SK-MEL-5 (cell line): ENCODE measurements at regions not wholly inside any gene's neighbourhood (a gene's known extent, or its start where the extent isn't known, plus 50 kb on each side); places are given as distances from the start of the nearest gene placed in this dataset.

ENCODE experiments used
- DNase-seq: peaks from one replicate; pipeline ENCODE4 v3.0.0-alpha.2; 2016; ENCODE audit warnings: low read depth, low spot score
- in situ Hi-C: cut with HindIII; loops from 2 replicates; pipeline ENCODE4 v1.10.0; 2016; ENCODE audit warnings: low sequenced_read_pairs, high pct_unique_total_duplicates, low pct_unique_long_range_greater_than_20kb

DNA sequence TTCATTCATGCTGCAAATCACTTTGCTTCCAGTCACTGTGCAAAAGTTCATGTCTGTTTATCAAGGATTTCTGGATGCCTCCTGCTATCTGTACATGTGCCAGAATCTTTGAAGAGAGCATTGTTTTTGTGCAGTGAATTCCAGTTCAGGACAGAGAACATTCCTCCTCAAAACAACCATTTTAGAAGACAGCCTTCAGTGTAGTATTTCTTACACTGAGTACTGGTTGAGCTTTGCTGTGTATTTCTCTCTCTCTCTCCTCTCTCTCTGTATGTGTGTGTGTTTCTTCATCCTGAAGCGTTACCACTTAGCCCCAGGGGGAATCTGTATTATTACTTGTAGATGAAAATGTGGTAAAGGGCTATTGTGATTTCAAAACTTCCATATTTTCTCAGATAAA lies 123.8 kb upstream of the CHL1 start:
- DNase-seq, result peak; percentile 20
- in situ Hi-C loops, result no loop called here

DNA sequence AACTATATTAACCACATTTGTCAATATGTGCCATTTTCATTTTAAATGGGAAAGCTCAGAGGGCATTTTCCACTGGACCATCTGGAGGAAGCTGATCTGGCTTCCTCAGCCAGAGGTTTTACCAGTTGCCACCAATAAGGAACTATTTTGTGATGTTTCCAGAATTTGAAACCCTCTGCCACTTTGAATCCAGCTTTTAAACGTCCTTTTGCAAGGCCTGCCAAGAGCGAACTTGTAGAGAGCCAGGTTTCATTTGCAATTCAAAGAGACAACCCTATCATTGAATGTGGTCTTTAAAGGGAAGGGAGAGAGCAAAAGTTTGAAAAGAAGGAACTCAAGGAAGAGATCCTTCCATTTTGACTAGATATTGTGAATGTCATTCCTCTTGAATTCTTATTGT lies 123.3 kb upstream of the CHL1 start:
- no peak for DNase-seq
- in situ Hi-C loops, result no loop called here

DNA sequence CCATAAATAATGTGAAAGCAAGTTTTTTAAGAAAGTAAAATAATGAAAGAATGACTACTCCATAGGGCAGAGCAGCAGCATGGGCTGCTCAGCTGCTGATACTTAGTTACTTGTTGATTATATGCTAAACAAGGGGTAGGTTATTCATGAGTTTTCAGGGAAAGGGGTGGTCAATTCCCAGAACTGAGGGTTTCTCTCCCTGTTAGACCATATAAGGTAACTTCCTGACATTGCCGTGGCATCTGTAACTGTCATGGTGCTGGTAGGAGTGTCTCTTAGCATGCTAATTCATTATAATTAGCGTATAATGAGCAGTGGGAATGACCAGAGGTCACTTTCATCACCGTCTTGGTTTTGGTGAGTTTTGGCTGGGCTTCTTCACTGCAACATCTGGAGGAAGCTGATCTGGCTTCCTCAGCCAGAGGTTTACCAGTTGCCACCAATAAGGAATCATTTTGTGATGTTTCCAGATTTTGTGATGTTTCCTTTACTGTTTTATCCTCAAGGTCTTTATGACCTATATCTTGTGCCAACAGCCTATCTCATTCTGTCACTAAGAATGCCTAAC lies 121.8 kb upstream of the CHL1 start:
- in situ Hi-C loops, result no loop called here
- no peak for DNase-seq

DNA sequence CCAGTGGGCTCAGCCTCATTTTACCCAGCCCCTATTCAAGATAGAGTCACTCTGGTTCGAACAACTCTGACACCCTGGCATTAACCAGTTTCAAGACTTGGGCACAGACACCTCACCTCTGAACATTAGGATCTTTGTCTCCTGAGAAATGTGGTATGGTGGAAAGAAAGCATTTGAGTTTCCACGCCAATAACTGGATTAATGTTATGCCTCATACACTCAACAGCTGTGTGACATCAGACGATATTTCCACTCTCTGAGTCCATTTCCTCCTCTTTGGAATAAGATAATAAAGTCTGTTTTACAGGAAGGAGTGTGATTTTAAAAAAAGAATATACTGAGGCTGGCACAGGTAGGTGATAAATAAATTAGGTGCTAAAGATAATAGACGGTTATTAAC lies 121.3 kb upstream of the CHL1 start:
- in situ Hi-C loops, result no loop called here
- DNase-seq, result no peak

DNA sequence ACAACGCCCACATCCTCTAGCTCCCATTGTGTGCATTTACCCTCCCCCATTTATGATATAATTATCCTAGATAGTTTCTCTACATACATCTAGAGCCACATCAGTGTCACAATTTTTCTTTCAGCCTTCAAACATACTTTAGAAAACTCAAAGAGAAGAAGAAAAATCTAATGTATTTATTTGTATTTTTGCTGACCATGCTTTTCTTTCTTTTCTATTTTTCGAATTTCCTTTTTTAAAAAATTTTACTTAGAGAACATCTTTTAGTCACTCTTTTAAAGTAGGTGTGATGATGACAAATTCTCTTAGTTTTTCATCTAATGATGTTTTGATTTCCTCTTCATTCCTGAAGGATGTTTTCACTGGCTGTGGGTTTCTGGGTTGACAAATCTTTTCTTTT lies 117.0 kb upstream of the CHL1 start:
- DNase-seq, result no peak
- in situ Hi-C loops, result no loop called here

DNA sequence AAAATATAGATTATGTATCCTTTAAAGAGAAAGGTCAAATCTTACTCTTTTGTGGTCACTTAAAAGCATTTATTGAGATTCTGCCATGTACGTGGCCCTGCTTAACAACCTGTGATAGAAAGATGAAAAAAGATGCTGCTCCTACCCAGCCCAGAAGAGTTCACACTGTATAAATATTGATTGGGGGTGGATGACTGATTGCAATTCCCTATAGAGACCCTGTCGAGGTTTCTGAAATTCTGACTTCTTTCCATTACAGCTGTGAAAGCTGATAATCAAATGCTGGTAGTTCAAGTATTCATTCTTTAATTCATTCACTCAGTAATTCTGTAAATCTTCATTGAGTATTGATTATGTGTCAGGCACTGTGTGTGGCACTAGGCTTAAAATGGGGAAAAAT lies 114.1 kb upstream of the CHL1 start:
- in situ Hi-C loops, result no loop called here
- no peak for DNase-seq

DNA sequence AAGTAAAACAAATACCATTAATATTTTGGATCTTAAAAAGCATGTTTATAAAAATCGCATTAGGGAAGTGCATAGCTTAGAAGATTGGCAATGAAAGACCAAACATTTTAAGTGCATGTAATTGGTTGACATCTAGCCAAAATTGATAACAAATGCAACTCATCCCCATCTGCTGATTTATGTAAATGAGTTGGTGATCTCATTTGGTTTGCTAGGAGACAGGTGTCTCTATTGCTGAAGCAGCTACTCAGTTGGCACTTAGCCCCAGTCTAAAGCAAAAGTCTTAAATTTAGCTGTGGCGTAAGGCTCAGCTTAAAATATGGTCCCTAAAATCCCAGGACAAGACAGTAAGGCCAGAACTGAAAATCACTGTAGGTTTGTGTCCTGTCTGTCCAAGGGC lies 113.5 kb upstream of the CHL1 start:
- in situ Hi-C loops, result no loop called here

DNA sequence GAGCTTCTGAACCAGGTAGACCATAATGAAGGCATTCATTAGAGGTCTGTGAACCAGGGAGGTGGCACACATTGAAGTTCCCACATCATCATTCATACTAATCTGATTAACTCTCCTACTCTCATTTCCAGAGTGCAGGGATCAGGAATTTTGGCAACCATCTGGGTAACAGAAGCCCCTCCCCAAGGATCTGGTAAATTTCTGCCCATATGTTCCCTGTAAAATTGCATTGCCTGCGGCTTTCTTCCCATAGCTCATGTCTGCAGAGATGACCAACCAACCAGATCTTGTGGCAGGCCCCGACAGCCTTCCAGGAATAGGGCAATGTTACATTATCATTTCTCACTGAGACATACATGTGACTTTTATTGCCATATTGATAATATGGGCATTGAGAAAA lies 111.4 kb upstream of the CHL1 start:
- no peak for DNase-seq
- in situ Hi-C loops, result no loop called here

More for the DNA sequence above, 113.5 kb upstream of the CHL1 start:
- no peak for DNase-seq

DNA sequence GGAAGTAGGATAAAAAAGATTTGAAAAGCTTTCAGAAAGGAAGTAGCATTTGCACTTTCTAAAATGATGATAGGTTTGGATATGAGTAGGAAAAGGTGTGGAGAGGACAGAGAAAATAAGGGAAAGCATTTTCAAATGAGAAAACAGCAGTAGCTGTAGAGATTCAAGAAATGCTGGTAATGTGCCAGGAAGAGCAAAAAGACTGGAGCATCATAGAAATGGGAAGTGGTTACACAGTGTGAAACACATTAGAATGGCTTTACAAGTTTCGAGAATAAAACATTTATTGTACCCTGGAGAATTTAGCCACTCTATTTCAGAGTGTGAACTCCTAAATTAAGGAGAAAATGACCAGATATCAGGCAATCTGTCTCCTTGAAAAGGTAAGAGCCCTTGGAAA lies 108.3 kb upstream of the CHL1 start:
- no peak for DNase-seq
- in situ Hi-C loops, result no loop called here

DNA sequence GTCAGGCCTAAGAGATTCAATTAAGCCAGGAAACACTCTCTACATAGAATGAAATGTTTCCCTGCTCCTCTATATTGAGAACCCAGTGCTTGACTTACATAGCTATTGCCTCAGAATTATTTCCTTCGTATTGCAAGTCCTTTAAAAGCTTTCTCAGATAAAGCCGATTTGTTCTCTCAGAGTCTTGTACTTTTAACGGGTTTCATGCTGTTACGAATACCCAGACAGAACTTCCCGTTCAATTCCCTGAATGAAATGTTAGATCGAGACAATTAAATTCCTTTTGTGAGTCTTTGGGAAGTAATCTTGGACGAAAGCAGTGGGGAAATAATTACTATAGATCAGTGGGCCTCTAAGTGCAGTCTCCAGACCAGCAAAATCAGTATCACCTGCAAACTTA lies 102.8 kb upstream of the CHL1 start:
- in situ Hi-C loops, result no loop called here
- no peak for DNase-seq

DNA sequence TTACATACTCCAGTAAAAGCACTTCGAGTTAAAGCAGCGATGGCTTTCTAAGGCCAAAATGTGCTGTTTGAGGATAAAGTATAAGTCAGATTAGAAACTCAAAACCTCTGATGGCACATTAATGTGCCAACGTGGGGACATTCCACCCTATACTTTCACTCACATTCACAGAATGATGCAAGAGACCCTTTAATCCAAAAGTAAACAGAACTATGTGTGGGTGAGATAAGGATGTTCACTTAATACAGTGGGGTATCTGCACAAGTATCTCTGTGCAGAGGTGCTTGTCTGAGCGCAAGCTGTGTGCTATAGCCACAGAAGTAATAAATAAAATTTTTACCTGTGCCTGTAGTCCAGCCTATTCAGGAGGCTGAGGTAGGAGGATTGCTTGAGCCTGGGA lies 100.3 kb upstream of the CHL1 start:
- in situ Hi-C loops, result no loop called here
- DNase-seq, result no peak

DNA sequence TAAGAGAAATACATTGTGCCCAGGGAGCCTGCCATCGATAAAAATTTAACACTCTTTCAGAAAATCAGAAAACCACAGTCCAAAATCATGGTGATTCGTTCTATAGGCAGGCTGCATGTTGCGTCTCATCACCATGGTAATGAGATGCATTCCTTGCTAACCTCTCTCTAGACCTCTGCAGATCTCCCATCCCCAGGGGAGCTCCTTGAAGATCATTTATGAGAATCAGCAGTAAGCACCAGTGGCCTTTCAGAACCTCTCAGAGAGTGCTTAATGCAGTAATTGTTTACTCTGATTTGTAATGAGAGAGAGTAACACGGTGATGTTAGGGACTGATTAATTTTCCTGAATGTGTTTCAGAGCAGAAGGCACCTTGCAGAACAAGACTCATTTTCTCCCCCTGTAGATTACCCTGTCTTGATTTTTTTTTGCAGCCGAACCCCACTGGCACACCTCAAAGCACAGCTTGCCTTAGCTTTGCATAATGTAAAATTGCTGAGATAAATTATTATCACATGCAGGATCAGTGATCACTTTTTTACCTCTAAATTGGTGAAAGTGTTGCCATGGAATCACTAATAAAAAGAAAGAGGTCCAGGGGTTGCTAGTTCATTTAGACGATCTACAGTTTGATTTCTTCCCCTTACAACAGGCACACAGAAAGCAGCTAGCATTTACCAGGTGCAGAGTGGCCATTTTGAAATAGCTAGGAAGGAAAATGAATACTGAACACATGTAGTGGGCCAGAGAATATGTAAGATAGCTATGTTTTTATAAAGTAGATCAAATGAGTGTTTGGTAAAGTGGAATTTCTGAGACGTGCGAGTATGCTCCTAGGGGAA lies 98.9 kb upstream of the CHL1 start:
- in situ Hi-C loops, result no loop called here
- DNase-seq, result no peak

DNA sequence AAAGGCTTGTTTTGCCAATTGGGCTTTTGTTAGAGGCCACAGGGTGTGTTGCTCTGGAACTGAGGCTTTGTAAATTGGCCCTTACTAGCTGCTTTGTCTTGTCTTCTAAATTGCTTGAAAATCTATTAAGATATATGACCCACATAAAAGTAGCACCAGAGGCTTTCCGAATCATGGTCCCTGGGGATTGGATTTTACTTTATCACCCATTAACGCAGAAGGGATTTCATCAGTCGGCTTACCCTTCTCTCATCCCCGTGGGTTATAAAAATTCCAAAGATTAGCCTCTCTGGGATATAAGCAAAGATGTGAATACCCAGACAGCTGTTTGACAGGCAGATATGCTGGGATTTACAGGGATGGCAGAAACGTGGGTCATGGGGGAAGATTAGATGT lies 98.3 kb upstream of the CHL1 start:
- in situ Hi-C loops, result no loop called here

DNA sequence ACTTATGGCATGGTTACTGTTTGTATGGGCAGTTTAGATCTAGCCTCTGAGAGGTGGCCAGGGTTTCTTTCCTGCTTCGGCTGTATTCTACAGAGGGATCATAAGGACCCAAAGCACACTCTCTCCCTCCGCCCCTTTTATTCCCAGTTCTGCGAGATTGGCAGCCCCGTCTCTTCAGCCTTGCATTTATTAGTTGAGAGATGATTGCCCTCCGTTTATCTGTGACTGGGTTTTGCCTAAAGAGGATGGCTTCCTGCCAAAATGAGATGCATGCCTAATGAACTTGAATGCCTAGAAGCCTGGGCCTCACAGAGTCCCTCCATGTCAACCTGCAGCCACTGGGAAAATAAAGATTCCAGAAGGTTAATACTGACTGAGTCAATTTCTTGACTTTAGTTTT lies 97.1 kb upstream of the CHL1 start:
- DNase-seq, result no peak
- in situ Hi-C loops, result no loop called here

More for the DNA sequence above, 98.3 kb upstream of the CHL1 start:
- DNase-seq, result no peak

DNA sequence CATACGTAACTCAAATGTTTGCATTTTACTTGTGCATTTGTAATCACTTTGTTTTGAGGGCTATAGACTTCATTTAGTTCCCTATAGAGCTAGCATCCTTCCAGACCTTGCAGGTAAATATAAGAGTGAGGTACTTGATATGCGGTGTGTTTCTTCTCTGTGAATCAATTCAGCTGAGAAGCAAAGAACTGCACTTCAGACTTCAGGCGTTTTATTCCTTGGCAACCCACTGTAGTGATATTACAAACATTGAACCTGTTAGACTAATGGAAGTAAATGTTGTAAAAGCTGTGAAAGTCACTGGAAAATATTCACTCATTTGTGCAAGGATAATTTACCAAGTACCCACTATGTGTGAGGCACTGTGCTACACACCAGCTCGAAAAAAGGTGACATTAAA lies 94.1 kb upstream of the CHL1 start:
- no peak for DNase-seq
- in situ Hi-C loops, result no loop called here

DNA sequence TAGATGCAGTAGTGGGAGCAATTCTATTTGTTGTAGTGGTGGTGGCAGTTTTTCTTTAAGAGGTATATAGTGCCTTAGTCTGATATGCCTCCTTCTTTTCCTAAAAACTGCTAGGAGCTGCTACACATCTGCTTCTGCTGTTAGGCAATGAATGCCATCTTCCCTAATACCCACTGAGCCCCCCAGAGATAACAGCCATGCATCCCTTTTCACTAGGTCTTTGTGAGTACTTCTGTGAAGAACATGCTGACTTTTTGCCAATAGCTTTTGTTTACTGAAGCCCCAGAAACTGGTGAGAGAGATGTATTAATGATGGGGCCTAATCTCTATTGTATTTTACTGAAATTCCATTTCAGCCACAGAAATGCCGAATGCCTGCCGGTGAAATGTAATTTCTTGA lies 92.6 kb upstream of the CHL1 start:
- DNase-seq, result no peak
- in situ Hi-C loops, result no loop called here

DNA sequence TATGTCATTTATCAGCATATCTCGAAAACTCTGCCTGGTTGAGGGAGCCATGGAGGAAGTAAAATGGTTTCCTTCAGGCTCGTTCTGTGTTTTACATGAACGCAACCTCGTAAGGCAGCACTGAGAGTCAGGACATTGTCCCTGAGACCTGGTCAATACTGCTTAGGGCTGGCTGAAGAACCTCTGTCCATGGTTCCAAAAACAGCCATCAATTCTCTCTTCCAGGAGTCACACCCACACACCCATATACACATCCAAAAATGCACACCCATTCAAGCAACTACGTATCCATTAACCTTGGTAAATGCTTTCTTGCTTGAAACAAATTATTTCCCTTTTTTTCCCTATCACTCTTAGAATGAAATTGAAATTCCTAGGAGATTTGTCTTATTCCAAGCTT lies 91.0 kb upstream of the CHL1 start:
- in situ Hi-C loops, result no loop called here
- DNase-seq, result no peak

DNA sequence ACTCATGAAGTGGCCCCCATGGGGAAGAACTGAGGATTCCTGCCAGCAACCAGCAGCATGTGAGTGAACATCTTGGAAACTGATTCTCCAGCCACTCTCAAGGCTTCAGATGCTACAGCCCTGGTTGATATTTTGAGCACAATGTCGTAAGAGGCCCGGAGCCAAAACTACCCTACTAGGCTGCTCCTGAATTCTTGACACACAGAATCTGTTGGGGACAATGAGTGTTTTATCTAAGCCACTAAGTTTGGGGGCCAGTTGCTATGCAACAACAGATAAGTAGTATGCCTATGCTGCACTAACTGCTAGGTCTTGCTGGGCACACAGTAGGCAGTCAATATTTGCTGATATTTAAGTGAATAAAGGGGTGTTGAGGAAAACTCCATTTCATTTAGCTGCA lies 89.9 kb upstream of the CHL1 start:
- in situ Hi-C loops, result no loop called here
- no peak for DNase-seq
